Stimulated activated CD4-positive, alpha-beta T cell treated with anti-CD3 and anti-CD28 coated beads, TNF-alpha, amount 100 ng/mL, for 24 hours (primary cell): ENCODE measurements at regions not wholly inside any gene's neighbourhood (a gene's known extent, or its start where the extent isn't known, plus 50 kb on each side); places are given as distances from the start of the nearest gene placed in this dataset.
"Not testable (repeated sequence)": the region's sequence is repeated elsewhere in the genome, so short reads cannot be mapped to it uniquely, and the experiment has no call there.

ENCODE experiments used
- DNase-seq, 3 experiments: peaks; one replicate each; pipeline ENCODE4 v3.0.0-alpha.2; 2020; ENCODE audit warnings: low read depth in 3 of 3

DNA sequence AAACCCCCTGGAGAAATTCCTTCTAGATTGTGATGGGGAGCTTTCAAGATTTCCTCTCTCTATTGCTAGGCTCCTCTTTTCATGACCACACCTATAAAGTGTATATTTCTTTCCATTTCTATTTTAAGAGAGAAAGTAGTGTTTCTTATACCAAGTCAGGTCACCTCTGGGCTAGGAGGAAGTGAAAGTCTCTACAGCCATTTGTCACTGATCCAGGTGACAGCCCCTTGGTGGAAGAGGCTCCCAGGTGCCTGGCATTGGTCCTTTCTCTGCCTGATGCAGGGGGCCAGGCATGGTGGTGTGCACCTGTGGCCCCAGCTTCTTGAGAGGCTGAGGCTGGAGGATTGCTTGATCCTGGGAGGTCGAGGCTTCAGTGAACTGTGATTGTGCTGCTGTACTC is 64.7 kb downstream of the DHCR7 start:
- DNase-seq: no peak

DNA sequence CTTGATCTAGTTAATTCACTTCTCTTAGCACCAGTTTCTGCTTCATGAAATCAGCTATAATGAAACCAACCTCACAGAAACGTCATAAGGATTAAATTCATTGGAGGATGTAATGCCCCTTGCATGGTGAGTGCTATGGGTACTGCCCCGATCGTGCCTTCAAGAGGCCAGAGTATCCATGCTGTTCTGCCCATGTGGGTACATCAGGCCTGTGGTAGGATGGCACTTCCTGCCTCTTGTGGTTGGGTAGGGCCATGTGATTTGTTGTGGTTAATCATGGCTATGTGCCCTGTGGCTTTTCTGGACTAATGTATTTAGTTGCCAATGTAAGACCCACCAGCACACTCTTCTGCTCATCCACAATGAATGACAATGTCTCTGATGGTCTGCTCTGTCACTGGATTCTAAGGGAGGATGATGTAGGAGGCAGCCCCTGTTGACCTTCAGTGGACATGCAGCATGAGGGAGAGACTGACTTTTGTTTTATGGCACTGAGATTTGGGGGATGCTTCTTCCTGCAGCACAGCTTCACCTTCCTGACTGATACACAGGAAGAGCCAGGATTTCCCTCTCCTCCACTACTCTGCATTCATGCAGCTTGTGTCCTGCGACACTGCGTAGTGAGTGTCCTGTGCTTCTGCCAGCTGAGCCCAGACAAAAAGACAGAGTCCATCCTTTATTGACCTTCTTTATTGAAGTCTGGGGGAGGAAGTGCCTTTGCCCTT is 66.2 kb downstream of the DHCR7 start:
- no peak for DNase-seq

DNA sequence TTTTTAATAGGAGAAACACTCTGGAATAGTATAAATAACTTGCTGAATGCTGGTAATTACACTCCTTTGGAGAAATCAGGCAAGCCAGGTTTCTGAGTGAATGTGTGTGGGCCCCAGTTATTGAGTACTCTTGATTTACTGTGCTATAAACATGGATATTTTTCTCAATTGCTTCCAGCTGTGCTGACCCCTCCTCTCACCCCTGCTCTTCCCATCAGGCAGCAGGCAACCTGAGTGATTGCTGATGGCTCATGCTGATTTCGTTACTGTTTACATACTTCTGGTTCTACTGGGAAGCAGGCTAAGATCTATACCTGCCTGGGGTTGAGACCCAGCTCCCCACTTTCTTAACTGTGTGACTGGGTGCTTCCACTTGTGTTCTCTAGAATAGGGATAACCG is 68.5 kb downstream of the DHCR7 start:
- no peak for DNase-seq

DNA sequence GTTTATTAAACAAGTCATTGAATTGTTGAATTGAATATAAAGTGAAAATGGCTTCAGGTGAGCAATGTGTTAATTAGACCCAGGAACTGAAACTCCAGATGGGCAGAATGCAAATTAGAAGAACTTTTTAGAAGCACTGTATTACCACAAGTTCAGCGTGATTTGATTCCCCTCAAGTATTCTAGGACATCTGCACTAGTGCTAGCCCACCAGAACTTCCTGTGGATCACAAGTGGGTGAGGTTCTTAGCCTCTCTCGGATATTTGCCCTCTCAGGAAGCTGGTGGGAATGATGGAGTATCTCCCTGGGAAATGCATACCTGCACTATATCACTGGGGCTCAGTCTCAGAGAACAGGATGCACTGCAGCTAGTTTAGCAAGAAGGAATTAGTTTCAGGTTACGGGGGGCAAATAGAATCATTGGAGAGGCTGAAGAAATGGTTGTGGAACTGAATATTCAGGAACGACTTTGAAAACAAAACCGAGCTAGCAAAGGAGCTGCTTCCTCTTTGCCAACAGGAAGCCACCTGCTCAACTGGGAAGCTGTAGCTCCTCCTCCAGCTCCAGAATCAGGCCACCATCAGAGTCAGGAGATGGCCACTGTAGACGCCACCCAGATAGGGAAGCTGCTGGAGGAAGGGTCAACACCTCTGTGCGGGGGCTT is 74.3 kb downstream of the DHCR7 start:
- no peak for DNase-seq

DNA sequence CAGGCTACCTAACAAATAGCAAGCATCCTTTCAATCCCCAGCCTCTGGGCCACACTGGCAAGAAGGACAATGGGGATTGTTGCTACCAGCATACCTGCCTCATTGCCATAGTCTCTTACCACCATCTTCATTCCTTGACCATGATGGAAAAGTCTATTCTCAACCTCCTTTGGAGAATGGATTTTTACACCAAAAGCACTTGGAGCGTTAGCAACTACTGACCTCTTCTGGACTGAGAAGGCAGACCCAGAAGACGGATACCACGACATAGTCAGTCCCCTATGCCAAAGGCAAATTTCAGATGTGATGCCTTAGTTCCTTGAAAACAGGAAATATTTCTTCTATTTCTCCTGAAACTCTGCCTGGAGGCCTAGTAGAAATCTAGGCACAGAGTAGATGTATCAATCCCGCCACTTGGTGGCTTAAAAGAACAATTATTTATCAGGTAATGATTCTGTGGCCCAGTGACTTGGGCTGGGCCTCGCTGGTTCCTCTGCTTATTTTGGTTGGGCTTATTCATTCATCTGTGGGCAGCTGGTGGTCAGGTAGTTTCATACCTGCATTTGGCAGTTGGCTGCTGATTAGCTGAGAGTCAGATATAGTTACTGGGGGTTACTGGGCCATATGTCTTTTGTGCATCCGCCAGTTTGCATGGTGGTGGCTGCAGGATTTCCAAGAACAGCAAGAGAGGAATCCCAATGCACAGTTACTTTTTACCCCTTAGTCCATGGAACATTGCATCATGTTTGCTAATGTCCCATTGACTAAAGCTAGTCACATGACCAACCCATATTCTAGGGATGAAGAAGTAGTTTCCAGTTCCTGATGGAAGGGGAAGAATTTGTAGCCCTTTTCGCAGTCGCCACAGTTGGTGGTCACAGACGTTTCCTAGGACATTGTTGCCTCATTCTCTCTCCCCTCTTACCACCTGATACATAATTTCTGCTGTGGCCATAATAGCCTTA is 75.2 kb downstream of the DHCR7 start:
- no peak for DNase-seq

DNA sequence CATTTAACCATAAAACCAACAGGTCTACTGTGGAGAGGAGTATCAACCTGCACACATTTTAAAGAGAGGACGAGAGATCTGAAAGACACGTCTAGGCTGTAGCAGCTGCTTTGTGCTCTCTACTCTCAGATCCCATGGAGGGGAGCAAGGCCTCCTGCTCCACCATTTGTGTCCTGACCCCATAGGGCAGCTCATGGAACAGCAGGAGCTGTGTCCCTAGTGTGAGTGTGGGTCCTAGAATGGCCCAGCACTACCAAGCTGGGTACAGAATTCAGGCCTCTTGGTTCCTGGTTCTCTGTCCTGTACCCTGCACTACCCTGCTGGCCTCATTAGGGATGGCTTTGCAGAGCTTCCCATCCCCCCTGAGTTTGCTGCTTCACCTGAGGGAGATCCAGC is 76.5 kb downstream of the DHCR7 start:
- no peak for DNase-seq

DNA sequence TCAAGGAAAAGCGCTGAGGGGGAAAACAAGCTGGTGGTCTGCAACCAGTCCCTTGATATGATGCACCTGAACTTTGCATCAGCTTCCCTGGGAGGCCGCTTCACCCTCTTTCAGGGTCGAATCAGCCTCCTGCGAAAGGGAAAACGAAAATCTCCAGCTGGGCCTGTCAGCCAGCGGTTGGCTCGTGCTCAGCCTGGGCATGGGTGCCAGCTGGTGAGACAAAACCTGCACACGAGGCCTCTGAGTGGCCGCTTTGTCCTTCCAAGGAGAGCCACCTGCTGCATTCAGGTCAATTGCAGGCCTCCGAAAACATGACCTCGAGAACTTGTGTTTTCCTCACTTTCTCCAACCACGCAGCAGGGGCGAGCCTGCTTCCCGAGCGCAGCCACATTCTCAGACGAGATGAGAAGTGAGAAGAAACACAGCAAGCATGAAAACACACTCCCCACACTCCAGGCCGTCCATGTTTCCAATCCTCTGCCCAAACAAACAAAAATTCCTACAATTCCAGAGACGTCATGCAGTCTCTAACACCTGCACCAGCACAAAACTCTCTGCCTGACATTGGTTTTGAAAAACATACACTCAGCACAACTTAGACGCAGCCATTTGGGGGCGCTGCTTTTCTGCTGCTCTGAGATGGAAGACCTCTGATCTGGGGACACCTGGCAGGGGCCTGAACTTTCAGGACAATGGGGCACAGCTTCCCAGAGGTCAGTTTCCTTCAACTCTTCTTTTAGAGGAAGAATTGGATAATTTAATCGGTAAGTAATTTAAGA is 77.1 kb downstream of the DHCR7 start:
- DNase-seq: no peak

DNA sequence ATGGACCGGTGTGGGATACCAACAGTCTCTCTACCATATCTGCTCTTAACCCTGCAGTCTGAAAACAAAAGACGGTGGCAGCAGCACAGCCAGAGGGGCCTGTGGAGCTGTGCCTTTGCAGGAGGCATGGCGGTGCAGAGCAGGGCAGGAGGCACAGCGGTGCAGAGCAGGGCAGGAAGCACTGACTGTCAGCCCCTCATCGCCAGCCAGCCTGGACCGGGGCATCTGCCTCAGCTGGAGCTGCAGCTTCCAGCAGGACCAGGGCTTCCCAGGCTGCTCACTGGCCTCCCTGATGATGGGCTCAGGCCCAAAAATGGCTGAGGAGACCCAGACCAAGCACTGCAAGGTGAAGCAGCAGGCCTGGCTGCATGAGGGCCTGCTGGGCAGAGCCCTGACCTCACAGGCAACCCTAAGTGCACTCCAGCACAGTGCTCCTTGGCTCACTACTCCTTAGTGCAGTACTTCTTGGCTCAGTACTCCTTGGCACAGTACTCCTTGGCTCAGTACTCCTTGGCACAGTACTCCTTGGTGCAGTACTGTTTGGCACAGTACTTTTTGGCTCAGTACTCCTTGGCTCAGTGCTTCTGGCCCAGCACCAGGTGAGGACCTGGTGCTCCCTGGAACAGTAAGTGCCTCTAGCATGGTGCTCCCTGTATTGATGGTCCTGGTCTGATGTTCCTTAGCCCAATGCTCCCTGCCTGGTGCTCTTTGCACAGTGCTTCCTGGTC is 78.0 kb downstream of the DHCR7 start:
- no peak for DNase-seq

DNA sequence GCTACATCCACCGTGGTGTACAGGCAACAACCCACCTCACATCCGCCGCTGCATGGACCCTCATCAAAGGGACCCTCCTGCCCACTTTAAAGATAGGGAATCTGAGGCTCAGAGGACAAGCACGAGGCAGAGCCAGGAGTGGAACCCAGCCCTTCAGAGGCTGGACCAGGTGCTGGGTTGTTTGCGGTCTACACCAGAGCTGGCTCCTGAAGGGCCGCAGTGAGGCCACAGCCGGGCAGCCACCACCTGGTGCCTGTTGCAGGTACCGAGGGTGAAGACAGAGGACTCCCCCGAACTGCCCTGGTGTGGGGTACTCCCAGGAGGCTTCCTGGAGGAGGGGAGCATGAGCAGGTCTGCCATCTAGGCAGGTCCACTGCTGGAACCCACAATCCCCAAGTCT is 78.8 kb downstream of the DHCR7 start:
- DNase-seq: no peak

DNA sequence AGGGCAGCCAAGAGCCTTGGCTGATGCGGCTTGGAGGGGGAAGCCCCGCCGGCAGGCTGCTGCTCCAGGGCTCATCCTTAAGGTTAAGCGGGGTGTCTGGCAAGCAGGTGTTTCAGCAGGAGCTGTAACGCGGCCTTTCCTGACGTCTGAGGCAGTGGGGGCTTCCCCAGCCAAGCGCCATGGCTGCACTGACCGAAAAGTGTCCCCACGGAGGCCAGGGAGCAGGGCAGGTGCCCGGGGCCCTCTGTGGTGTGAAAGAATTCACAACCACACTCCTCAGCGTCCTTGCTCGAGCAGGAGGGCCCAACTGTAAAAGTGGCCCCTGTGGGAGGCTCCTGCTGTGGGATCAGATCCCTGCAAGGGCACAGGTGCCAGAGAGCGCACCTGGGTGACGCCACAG is 79.2 kb downstream of the DHCR7 start:
- no peak for DNase-seq

DNA sequence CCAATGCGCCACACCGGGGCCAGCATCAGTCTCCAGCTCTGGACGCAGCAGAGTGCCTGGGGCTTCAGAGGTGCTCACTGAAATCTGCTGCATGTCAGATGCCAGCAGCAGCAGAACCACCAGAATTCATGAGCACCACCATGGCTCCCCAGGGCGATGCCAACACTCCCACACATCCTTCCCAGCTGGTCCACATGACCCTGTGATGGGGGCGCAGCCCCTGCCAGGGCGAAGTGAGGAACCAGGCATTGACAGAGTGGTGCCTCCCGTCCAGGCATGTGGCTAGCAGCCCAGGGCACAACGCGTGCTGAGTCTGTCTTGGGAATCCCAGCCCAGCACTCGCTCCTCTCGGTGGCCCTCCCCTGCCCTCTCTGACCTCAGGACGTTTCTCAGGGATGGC is 80.4 kb downstream of the DHCR7 start:
- no peak for DNase-seq

DNA sequence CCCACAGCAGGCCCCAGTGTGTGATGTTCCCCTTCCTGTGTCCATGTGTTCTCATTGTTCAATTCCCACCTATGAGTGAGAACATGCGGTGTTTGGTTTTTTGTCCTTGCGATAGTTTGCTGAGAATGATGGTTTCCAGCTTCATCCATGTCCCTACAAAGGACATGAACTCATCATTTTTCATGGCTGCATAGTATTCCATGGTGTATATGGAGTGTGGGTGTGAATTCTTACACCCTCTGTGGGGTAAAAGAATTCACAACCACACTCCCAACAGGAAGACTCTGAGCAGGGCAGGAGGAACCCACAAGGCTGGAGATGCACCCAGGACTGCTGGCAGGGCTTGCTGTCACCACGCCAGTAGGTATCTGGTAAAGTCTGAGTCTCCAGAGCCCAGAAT is 80.9 kb downstream of the DHCR7 start:
- DNase-seq: not testable (repeated sequence)

DNA sequence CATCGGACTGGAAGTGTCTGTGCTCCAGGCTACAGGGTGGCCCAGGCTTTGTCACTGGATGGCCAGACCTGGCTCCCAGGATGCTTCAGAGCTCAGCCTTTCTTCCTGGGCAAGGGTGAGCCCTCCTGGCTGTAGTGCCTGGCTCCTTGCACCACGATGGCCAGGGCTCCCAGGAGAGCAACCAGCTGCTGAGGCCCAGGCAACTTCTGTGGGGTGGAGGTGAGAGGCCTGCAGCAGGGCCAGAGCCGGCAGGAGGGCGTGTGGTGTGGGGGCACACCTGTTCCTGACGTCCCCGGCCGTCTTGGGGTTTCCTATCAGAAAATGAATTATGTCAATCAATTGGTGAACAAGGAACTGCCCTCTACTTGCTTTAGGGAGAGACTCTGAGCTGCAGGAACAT is 82.1 kb downstream of the DHCR7 start:
- DNase-seq: no peak

DNA sequence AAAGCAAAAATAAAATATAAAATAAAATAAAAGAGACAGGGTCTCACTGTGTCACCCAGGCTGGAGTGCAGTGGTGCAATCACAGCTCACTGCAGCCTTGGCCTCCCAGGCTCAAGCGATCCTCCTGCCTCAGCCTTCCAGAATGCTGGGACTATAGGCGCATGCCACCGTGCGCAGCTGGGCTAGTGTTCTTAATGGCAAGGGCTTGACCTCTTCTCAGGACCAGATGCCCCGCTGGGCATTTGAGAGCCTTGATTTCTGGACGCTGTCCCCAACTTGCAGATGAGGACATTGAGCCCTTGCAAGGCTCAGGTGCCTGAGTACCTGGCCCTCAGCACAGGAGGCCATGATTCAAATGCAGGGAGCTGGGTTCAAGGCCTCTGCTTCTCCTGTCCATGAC is 82.6 kb downstream of the DHCR7 start:
- DNase-seq: no peak

DNA sequence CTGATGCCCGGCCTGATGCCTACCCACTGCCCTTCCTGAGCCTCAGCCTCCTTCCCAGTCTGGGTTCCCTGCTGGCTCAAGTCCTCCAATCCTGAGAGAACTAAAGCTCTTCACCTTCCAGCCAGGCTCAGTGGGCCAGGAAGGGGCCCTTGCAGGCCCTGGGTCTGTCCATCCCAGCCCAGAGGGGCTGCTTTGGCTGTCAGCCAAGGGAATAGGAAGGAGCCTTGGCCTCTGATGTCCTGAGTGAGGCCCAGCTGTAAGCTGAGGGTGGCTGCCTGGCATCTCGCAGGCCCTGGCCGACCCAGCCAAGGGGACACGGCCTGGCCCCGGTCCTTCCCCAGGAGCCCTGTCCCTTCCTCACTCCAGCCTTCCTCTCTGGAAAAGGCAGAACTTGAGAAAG is 83.4 kb downstream of the DHCR7 start:
- no peak for DNase-seq

DNA sequence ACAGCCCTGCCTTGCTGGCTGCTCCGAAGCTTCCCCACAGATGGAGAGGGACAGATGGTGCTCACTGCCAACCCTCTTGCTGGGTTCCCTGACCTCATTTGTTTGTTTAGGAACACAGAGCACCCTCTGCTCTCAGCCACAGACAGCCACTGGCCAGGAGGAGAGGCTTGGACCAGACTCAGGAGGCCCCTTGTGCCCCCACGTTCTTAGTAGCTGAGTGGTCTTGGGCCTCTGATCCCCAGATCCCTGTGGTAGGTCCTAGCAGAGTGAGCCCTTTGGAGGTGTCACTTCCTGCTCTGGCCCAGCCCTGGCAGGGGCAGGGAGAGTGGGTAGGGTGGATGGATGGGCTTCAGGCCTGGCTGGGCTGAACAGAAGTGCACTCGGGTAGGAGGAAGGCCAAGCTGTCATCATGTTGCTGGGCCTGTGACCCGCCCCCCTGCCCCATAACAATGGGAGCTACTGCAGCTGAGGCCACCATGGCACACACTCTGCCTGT is 84.0 kb downstream of the DHCR7 start:
- DNase-seq: no peak

DNA sequence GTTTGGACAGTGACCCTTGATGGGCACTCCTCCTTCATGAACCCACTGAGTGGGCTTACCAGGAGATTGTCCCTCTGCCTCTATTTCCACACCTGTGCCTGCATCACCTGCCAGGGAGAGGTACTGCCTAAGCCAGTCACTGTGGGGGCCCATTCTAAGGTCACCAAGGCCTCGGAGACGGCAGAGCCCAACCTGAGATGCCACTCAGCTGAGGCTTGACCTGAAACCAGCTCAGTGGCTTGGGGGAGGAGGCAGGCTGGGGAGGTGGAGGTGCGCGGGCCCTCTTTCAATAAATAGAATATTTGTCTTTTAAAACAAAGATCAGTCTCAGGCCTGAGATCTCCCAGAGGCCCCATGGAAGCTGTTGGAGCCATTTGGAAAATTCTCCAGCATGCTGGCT is 84.5 kb downstream of the DHCR7 start:
- DNase-seq: no peak

DNA sequence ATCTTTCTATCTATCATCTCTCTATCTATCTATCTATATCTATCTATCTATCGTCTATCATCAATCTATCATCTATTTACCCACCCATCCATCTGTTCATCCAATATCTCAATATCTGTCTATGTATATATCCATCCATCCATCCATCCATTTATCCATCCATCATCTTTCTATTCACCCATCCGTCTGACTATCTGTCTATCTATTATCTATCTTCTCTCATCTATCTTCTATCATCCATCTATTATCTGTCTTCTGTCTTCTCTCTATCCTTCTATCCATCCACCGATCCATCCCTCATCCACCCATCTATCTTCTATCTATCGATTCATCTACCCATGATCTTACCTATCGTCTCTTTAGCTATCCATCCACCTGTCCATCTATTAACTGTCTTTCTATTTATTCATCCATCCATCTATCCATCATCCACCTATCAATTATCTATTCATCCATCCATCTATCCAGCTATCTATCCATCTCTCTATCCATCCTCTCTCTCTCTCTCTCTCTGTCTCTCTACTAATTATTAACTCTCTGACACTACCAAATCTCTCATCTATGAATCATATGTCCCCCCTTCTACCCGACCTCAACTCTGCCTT is 89.1 kb downstream of the DHCR7 start:
- no peak for DNase-seq

DNA sequence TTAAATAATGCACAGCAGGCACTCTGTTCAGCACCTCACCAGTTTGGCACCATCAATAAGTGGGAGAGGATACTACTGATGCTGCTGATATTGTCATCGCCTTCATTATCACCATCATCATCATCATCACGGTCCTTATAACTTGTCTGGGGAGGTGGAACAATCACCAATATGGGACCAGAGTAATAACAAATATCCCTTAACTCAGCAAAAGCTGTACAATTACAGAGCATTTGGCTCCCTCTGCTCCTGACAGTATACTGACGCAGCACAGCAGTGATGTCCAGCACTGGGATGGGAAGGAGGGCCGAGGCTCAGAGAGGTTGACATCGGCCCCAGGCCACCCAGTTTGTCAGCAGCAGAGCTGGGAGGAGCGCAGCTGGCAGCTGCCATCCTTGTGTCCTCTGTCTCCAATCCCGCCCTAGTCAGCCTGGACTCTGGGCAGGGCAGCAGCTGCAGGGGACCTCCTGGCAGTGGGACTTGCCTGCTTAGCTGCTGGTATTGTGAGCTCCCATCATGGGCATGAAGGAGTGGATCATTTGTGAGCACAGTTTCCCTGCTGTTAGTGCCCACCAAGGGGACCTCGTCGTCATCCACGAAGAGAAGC is 90.0 kb downstream of the DHCR7 start:
- no peak for DNase-seq

DNA sequence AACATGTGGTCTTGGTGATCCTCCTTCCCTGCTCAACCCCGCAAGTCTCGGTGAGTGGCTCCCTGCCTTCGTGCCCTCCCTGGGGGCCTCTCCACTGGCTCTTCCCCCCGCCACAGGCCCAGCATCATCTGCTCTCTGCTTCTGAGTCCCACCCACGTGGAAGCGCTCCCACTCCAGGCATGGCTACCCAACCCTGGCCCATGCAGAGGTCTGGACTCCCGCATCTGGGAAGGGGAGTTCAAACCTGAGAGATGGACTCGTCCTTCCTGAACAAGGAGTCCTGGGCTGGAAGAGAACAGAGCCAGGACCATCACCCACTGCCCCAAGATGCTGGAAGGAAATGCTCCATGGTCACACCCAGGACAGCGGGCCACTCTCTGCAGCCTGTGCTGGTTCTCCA is 90.8 kb downstream of the DHCR7 start:
- no peak for DNase-seq
